ENCODE measurements at regions not wholly inside any gene's neighbourhood (a gene's known extent, or its start where the extent isn't known, plus 50 kb on each side); places are given as distances from the start of the nearest gene placed in this dataset.

DNA sequence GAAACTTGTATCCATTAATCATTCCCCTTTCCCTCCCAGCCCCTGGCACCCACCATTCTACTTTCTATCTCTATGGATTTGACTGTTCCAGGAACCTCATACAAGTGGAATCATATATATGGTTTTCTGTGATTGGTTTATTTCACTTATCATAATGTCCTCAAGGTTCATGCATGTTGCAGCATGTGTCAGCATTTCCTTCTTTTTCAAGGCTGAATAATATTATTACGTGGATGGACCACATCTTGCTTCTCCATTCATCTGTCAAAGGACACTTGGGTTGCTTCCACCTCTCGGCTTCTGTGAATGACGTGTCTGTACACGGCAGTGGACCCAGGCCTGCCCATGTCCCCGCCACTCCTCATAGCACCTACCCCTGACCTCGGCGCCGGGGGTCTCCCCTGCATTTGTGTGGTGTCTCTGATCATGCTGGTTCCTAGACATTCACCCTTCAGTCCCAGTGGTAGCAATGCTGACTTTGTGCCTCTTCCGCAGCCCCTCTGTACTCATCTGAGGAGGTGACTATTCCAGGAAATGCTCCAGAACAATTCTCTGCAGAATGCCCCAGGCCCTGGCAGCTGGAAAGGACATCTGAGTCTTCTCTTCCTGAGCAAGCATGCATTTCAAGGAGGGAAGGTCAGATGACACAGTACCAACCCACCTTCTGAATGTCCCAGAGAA, 136.9 kb downstream of the PSMG1 start:
- dilution Hi-C loops (cut with HindIII; ENCODE audit: low sequenced_read_pairs, unreplicated experiment) (no loop called here), in situ Hi-C loops (cut with MboI; ENCODE audit: low sequenced_read_pairs) (no loop called here), intact Hi-C loops (cut with micrococcal nuclease) (no loop called here)
- no peaks in the 10 kb centered on the region for H3K9me3 ChIP-seq (ENCODE audit: control insufficient read depth, insufficient read depth, low read length)
- no peak overlapping the region for H2AK5ac ChIP-seq (ENCODE audit: low read depth, low read length)
- ATAC-seq (ENCODE audit: low read depth) = no peak
- H2AK9ac ChIP-seq (replicated peaks; ENCODE audit: low read depth, low read length, poor library complexity) = no peak overlapping the region
- H4K91ac ChIP-seq (ENCODE audit: insufficient read depth, low read depth, low read length) = no peak overlapping the region
- BruUV-seq (replicated peaks) = no TSS peak
- no peaks in the 10 kb centered on the region for H3K79me1 ChIP-seq (ENCODE audit: low read depth in 1 of 2, low read length in 2 of 2)
- no peaks in the 10 kb centered on the region for H3K36me3 ChIP-seq (ENCODE audit: control insufficient read depth, insufficient read depth, low read length)
- TF ChIP-seq, protein P1, sequence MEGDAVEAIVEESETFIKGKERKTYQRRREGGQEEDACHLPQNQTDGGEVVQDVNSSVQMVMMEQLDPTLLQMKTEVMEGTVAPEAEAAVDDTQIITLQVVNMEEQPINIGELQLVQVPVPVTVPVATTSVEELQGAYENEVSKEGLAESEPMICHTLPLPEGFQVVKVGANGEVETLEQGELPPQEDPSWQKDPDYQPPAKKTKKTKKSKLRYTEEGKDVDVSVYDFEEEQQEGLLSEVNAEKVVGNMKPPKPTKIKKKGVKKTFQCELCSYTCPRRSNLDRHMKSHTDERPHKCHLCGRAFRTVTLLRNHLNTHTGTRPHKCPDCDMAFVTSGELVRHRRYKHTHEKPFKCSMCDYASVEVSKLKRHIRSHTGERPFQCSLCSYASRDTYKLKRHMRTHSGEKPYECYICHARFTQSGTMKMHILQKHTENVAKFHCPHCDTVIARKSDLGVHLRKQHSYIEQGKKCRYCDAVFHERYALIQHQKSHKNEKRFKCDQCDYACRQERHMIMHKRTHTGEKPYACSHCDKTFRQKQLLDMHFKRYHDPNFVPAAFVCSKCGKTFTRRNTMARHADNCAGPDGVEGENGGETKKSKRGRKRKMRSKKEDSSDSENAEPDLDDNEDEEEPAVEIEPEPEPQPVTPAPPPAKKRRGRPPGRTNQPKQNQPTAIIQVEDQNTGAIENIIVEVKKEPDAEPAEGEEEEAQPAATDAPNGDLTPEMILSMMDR (conservative IDR thresholded peaks at IDR 0.05; ENCODE audit: low read depth, low read length) = no peak
- TF ChIP-seq MAZ (IDR thresholded peaks at IDR 0.05; ENCODE audit: borderline replicate concordance, low read depth, low read length) = no peak
- TF ChIP-seq NFE2L2 (IDR thresholded peaks at IDR 0.05; ENCODE audit: low read depth, low read length) = no peak
- TF ChIP-seq CEBPB (IDR thresholded peaks at IDR 0.05; ENCODE audit: low read depth, low read length) = no peak
- TF ChIP-seq MAFK (IDR thresholded peaks at IDR 0.05; ENCODE audit: low read depth, low read length) = no peak
- no peak for TF ChIP-seq RFX5 (IDR thresholded peaks at IDR 0.05; ENCODE audit: low read depth, low read length)
- no peak for TF ChIP-seq FOS (IDR thresholded peaks at IDR 0.05; ENCODE audit: low read depth, low read length)
- TF ChIP-seq CHD1 (IDR thresholded peaks at IDR 0.05; ENCODE audit: low read depth, low read length) = no peak
- TF ChIP-seq POLR2A (IDR thresholded peaks at IDR 0.05; ENCODE audit: low read depth, low read length) = no peak
- TF ChIP-seq, protein P2, sequence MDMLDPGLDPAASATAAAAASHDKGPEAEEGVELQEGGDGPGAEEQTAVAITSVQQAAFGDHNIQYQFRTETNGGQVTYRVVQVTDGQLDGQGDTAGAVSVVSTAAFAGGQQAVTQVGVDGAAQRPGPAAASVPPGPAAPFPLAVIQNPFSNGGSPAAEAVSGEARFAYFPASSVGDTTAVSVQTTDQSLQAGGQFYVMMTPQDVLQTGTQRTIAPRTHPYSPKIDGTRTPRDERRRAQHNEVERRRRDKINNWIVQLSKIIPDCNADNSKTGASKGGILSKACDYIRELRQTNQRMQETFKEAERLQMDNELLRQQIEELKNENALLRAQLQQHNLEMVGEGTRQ (IDR thresholded peaks at IDR 0.05; ENCODE audit: low read depth, low read length) = no peak
- TF ChIP-seq, protein P3, sequence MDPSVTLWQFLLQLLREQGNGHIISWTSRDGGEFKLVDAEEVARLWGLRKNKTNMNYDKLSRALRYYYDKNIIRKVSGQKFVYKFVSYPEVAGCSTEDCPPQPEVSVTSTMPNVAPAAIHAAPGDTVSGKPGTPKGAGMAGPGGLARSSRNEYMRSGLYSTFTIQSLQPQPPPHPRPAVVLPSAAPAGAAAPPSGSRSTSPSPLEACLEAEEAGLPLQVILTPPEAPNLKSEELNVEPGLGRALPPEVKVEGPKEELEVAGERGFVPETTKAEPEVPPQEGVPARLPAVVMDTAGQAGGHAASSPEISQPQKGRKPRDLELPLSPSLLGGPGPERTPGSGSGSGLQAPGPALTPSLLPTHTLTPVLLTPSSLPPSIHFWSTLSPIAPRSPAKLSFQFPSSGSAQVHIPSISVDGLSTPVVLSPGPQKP (IDR thresholded peaks at IDR 0.05; ENCODE audit: borderline replicate concordance, low read depth, low read length) = no peak
- H2BK20ac ChIP-seq (ENCODE audit: low read depth, low read length) = no peak overlapping the region
- H2BK15ac ChIP-seq (ENCODE audit: low read depth, low read length) = no peak overlapping the region
- H4K8ac ChIP-seq (ENCODE audit: low read depth in 2 of 2, low read length in 2 of 2) = no peak overlapping the region
- no peak overlapping the region for H4K5ac ChIP-seq (ENCODE audit: low read depth, low read length)
- no CpG with 5 or more reads among the region's 9 CpGs for WGBS, 2 experiments (ENCODE audit: extremely low coverage in 2 of 2, insufficient read length in 1 of 2)
- no peak overlapping the region for H3K4ac ChIP-seq (ENCODE audit: low read depth, low read length)
- no peak overlapping the region for H2BK5ac ChIP-seq (ENCODE audit: low read depth, low read length, poor library complexity, severe bottlenecking)
- no peak overlapping the region for H3K14ac ChIP-seq (replicated peaks; ENCODE audit: low read depth, low read length)
- H3K23ac ChIP-seq (ENCODE audit: low read depth, low read length) = no peak overlapping the region; the same call in 1 of the 2 replicates
- H3K4me1 ChIP-seq (ENCODE audit: control insufficient read depth, insufficient read depth, low read length) = peaks cover 4% of the 10 kb centered on the region; the same call in 1 of the 2 replicates
- H3K56ac ChIP-seq (ENCODE audit: extremely low read depth, insufficient read depth, low read length) = no peak overlapping the region
- no peak overlapping the region for H3K18ac ChIP-seq (ENCODE audit: low read depth, low read length)
- H3K27ac ChIP-seq (ENCODE audit: insufficient read depth, low read length) = no peak overlapping the region
- no peak overlapping the region for H3K4me3 ChIP-seq (ENCODE audit: insufficient read depth, low read depth, low read length)
- POLR2A ChIA-PET (ENCODE audit: unreplicated experiment) = no interaction called here
- CTCF ChIA-PET = no interaction called here
- DNase-seq = no peak
- H3K4me2 ChIP-seq (ENCODE audit: low read depth, low read length) = no peak overlapping the region
- peaks cover 8% of the 10 kb centered on the region; the same call in 1 of the 2 replicates for H3K9me1 ChIP-seq (ENCODE audit: insufficient read depth, low read length)
- no peak overlapping the region for H2AFZ ChIP-seq (replicated peaks; ENCODE audit: low read length, poor library complexity)
- H3K27me3 ChIP-seq (ENCODE audit: control insufficient read depth, insufficient read depth, low read length) = no peaks in the 10 kb centered on the region
- H3K9ac ChIP-seq (ENCODE audit: low read depth, low read length) = no peak overlapping the region
- no peaks in the 10 kb centered on the region for H4K20me1 ChIP-seq (ENCODE audit: insufficient read depth, low read length)
- H2BK120ac ChIP-seq (ENCODE audit: low read depth, low read length) = no peak overlapping the region
